ENCODE measurements at regions not wholly inside any gene's neighbourhood (a gene's known extent, or its start where the extent isn't known, plus 50 kb on each side); places are given as distances from the start of the nearest gene placed in this dataset.

- TF ChIP-seq YY1 (IDR thresholded peaks at IDR 0.05; ENCODE audit: insufficient read depth, insufficient read length) = no peak
- no peak for TF ChIP-seq ZNF274 (IDR thresholded peaks at IDR 0.05; ENCODE audit: low read depth, low read length)
- TF ChIP-seq SUZ12 (IDR thresholded peaks at IDR 0.05; ENCODE audit: extremely low read depth, insufficient read depth, insufficient read length) = no peak
These were observed 160.9 kb upstream of the CCDC150 start for GRCh38 chr2:196478588-196478987.
